H1 (cell line): ENCODE measurements at regions not wholly inside any gene's neighbourhood (a gene's known extent, or its start where the extent isn't known, plus 50 kb on each side); places are given as distances from the start of the nearest gene placed in this dataset.

ENCODE experiments used
- CTCF ChIA-PET: fragments of 300-600 bp; sonication (Branson Sonifier 250); formaldehyde crosslinking; loops from one replicate; lab custom pipeline; 2021; ENCODE audit not compliant: partially characterized antibody; lab: Charles Lee
- POLR2A ChIA-PET: fragments of 300-600 bp; sonication (Branson Sonifier 250); formaldehyde crosslinking; loops from one replicate; lab custom pipeline; 2021; ENCODE audit warnings: inconsistent platforms; ENCODE audit not compliant: partially characterized antibody; lab: Charles Lee
- DNase-seq, 2 experiments: peaks; one replicate each; pipeline versions ENCODE4 v3.0.0 to v3.0.0-alpha.2; 2010 to 2022; ENCODE audit warnings: low spot score in 2 of 2, low read depth in 1 of 2, mixed read lengths in 1 of 2
- FAIRE-seq: peaks from 2 replicates; lab custom pipeline; 2011; peaks lifted over from hg19 to GRCh38; lab: Jason Lieb, UNC
- H2AFZ ChIP-seq: 2 replicates; pipeline ENCODE4 v1.8.1; 2012; ENCODE audit warnings: low read length, inconsistent platforms
- H2AK5ac ChIP-seq: 2 replicates; pipeline ENCODE4 v1.6.1; 2013; ENCODE audit warnings: low read depth, low read length
- H2BK120ac ChIP-seq: replicated peaks from 2 replicates; pipeline ENCODE3; 2013; ENCODE audit warnings: low read depth, low read length, inconsistent platforms
- H2BK12ac ChIP-seq: 2 replicates; pipeline ENCODE4 v1.6.1; 2013; ENCODE audit warnings: low read depth, low read length
- H2BK15ac ChIP-seq: 2 replicates; pipeline ENCODE4 v1.6.1; 2013; ENCODE audit warnings: low read length
- H2BK20ac ChIP-seq: 2 replicates; pipeline ENCODE4 v1.6.1; 2013; ENCODE audit warnings: low read length
- H2BK5ac ChIP-seq: 2 replicates; pipeline ENCODE4 v1.6.1; 2013; ENCODE audit warnings: low read depth, low read length
- H3K14ac ChIP-seq: 2 replicates; pipeline ENCODE4 v1.6.1; 2013; ENCODE audit warnings: inconsistent platforms; ENCODE audit not compliant: insufficient read length
- H3K18ac ChIP-seq: 2 replicates; pipeline ENCODE4 v1.6.1; 2013; ENCODE audit warnings: low read length; ENCODE audit errors: extremely low read depth
- H3K23ac ChIP-seq: 2 replicates; pipeline ENCODE4 v1.6.1; 2013; ENCODE audit warnings: inconsistent platforms; ENCODE audit not compliant: insufficient read length
- H3K23me2 ChIP-seq: 2 replicates; pipeline ENCODE4 v1.6.1; 2013; ENCODE audit warnings: low read depth, low read length
- H3K27ac ChIP-seq: 2 replicates; pipeline ENCODE4 v1.6.1; 2011; ENCODE audit warnings: low read depth, low read length, inconsistent platforms
- H3K27me3 ChIP-seq, 4 experiments: replicated peaks in 1 of 4; 1 replicate in 1 of 4; 2 replicates in 3 of 4; pipeline versions ENCODE4 v1.6.1 to v1.8.1; 2011 to 2013; ENCODE audit warnings: low read length in 3 of 4, mild to moderate bottlenecking in 3 of 4, inconsistent platforms in 2 of 4, mixed read lengths in 2 of 4, moderate library complexity in 1 of 4; ENCODE audit not compliant: control insufficient read depth in 3 of 4, insufficient read depth in 3 of 4; ENCODE audit errors: extremely low read depth in 1 of 4
- H3K36me3 ChIP-seq, 4 experiments: 2 replicates each; pipeline versions ENCODE4 v1.6.1 to v1.8.1; 2011 to 2013; ENCODE audit warnings: mild to moderate bottlenecking in 4 of 4, low read length in 3 of 4, moderate library complexity in 2 of 4, control low read depth in 1 of 4, inconsistent platforms in 1 of 4; ENCODE audit not compliant: insufficient read depth in 4 of 4, control insufficient read depth in 2 of 4
- H3K4ac ChIP-seq: replicated peaks from 2 replicates; pipeline ENCODE3; 2013; ENCODE audit warnings: low read length, low read depth, mixed read lengths, inconsistent platforms; ENCODE audit not compliant: insufficient read length
- H3K4me1 ChIP-seq, 4 experiments: replicated peaks in 1 of 4; 1 replicate in 1 of 4; 2 replicates in 3 of 4; pipeline versions ENCODE4 v1.6.1 to v1.8.1; 2011 to 2013; ENCODE audit warnings: low read length in 3 of 4, inconsistent platforms in 2 of 4, mixed read lengths in 1 of 4; ENCODE audit not compliant: insufficient read depth in 4 of 4, control insufficient read depth in 3 of 4
- H3K4me2 ChIP-seq, 2 experiments: 2 replicates each; pipeline versions ENCODE4 v1.6.1 to v1.8.1; 2011 to 2013; ENCODE audit warnings: low read depth in 2 of 2, low read length in 2 of 2, control low read depth in 1 of 2, inconsistent platforms in 1 of 2, mild to moderate bottlenecking in 1 of 2; ENCODE audit not compliant: insufficient read depth in 1 of 2
- H3K4me3 ChIP-seq, 4 experiments: fragments of 200-600, 300-600 bp in 1 of 4; sonication (generic), shearing (Covaris generic), sonication (Bioruptor Twin) in 1 of 4; 2 replicates each; pipeline versions ENCODE4 v1.5.1 to v1.8.1; 2011 to 2016; ENCODE audit warnings: low read length in 4 of 4, low read depth in 3 of 4, control low read depth in 2 of 4, inconsistent platforms in 2 of 4, mild to moderate bottlenecking in 2 of 4, mixed read lengths in 1 of 4, moderate library complexity in 1 of 4; ENCODE audit not compliant: insufficient read depth in 2 of 4; ENCODE audit errors: extremely low read depth in 1 of 4
- H3K56ac ChIP-seq: replicated peaks from 2 replicates; pipeline ENCODE3; 2013; ENCODE audit warnings: low read depth, mild to moderate bottlenecking, mixed read lengths, low read length, inconsistent platforms; ENCODE audit not compliant: insufficient read length
- H3K79me1 ChIP-seq: 2 replicates; pipeline ENCODE4 v1.6.1; 2013; ENCODE audit warnings: low read depth, low read length, control low read depth
- H3K79me2 ChIP-seq, 2 experiments: 2 replicates each; pipeline versions ENCODE4 v1.6.1 to v1.8.1; 2012 to 2013; ENCODE audit warnings: low read length in 2 of 2, mild to moderate bottlenecking in 2 of 2, inconsistent platforms in 1 of 2; ENCODE audit not compliant: insufficient read depth in 2 of 2, control insufficient read depth in 1 of 2
- H3K9ac ChIP-seq, 4 experiments: replicated peaks in 1 of 4; 1 replicate in 1 of 4; 2 replicates in 3 of 4; pipeline versions ENCODE4 v1.6.1 to v1.8.1; 2011 to 2013; ENCODE audit warnings: low read depth in 3 of 4, low read length in 3 of 4, control low read depth in 2 of 4, mild to moderate bottlenecking in 2 of 4, moderate library complexity in 2 of 4, inconsistent platforms in 1 of 4; ENCODE audit errors: extremely low read depth in 1 of 4
- H3K9me3 ChIP-seq, 2 experiments: 2 replicates each; pipeline versions ENCODE4 v1.6.1 to v1.8.1; 2012 to 2013; ENCODE audit warnings: mild to moderate bottlenecking in 2 of 2, moderate library complexity in 2 of 2, control low read depth in 1 of 2, inconsistent platforms in 1 of 2, low read depth in 1 of 2, low read length in 1 of 2, mixed read lengths in 1 of 2; ENCODE audit not compliant: insufficient read depth in 2 of 2
- H4K20me1 ChIP-seq, 2 experiments: replicated peaks in 1 of 2; 2 replicates each; pipeline versions ENCODE3 to v1.8.1; 2011 to 2013; ENCODE audit warnings: inconsistent platforms in 2 of 2, low read length in 2 of 2, mild to moderate bottlenecking in 1 of 2; ENCODE audit not compliant: insufficient read depth in 2 of 2, control insufficient read depth in 1 of 2
- H4K5ac ChIP-seq: 2 replicates; pipeline ENCODE4 v1.6.1; 2013; ENCODE audit warnings: low read length, low read depth, mixed read lengths, inconsistent platforms; ENCODE audit not compliant: insufficient read length
- H4K8ac ChIP-seq: 2 replicates; pipeline ENCODE4 v1.8.0; 2013; ENCODE audit warnings: mild to moderate bottlenecking, moderate library complexity, low read length, inconsistent platforms; ENCODE audit not compliant: insufficient read depth; ENCODE audit errors: extremely low read depth
- H4K91ac ChIP-seq: replicated peaks from 2 replicates; pipeline ENCODE3; 2013; ENCODE audit warnings: low read length, mixed read lengths, inconsistent platforms; ENCODE audit not compliant: insufficient read length
- ATF2 ChIP-seq: IDR thresholded peaks from 2 replicates; pipeline ENCODE4 v1.6.1; 2012; ENCODE audit warnings: low read length, inconsistent platforms
- CHD2 ChIP-seq: IDR thresholded peaks from 2 replicates; pipeline ENCODE4 v1.6.1; 2012; ENCODE audit warnings: low read length, improper control_type of control experiment
- EP300 ChIP-seq, 2 experiments: IDR thresholded peaks; 1 replicate in 1 of 2; 2 replicates in 1 of 2; pipeline ENCODE4 v1.6.1; 2011 to 2012; ENCODE audit warnings: low read depth in 2 of 2, low read length in 2 of 2, mild to moderate bottlenecking in 2 of 2, borderline replicate concordance in 1 of 2, inconsistent platforms in 1 of 2, moderate library complexity in 1 of 2
- EZH2 ChIP-seq: fragments of 200-600 bp; sonication (generic); IDR thresholded peaks from 2 replicates; pipeline ENCODE4 v1.7.1; 2012; ENCODE audit warnings: low read depth, mild to moderate bottlenecking, moderate library complexity, low read length, inconsistent platforms; ENCODE audit not compliant: severe bottlenecking
- JUND ChIP-seq: IDR thresholded peaks from 2 replicates; pipeline ENCODE4 v1.6.1; 2011; ENCODE audit warnings: mild to moderate bottlenecking, improper control_type of control experiment, low read length
- POU5F1 ChIP-seq: IDR thresholded peaks from 2 replicates; pipeline ENCODE4 v1.6.1; 2011; ENCODE audit warnings: low read depth, mild to moderate bottlenecking, low read length, moderate library complexity
- SAP30 ChIP-seq: fragments of 300-600 bp; sonication (generic); IDR thresholded peaks from 2 replicates; pipeline ENCODE4 v1.7.1; 2012; ENCODE audit warnings: low read length, moderate library complexity, mild to moderate bottlenecking, inconsistent platforms; ENCODE audit not compliant: insufficient read depth, insufficient replicate concordance
- SP2 ChIP-seq: IDR thresholded peaks from 2 replicates; pipeline ENCODE4 v1.6.1; 2012; ENCODE audit warnings: mild to moderate bottlenecking, low read length, inconsistent platforms
- SRF ChIP-seq: IDR thresholded peaks from 2 replicates; pipeline ENCODE4 v1.6.1; 2011; ENCODE audit warnings: mild to moderate bottlenecking, low read depth, low read length, moderate library complexity
- SUZ12 ChIP-seq: fragments of 200-600 bp; sonication (generic); IDR thresholded peaks from 2 replicates; pipeline ENCODE4 v1.6.1; 2012; ENCODE audit warnings: mild to moderate bottlenecking, inconsistent platforms, low read length, moderate library complexity, mixed read lengths
- TEAD4 ChIP-seq: IDR thresholded peaks from 2 replicates; pipeline ENCODE4 v1.6.1; 2012; ENCODE audit warnings: low read depth, low read length, inconsistent platforms, mixed read lengths
- USF2 ChIP-seq: IDR thresholded peaks from 2 replicates; pipeline ENCODE4 v1.6.1; 2011; ENCODE audit warnings: low read length, improper control_type of control experiment
- WGBS, 2 experiments: shearing (Covaris generic) in 1 of 2; methylation state at CpG; one replicate each; pipeline versions ENCODE4 v1.1.6 to v1.1.7; 2013 to 2015; ENCODE audit warnings: low lambda C conversion rate in 2 of 2, mixed read lengths in 2 of 2, inconsistent platforms in 1 of 2, low coverage in 1 of 2, missing lambda C conversion rate in 1 of 2; ENCODE audit not compliant: insufficient replicate concordance in 2 of 2, insufficient coverage in 1 of 2, insufficient read length in 1 of 2; ENCODE audit errors: extremely low coverage in 1 of 2, missing lambda C conversion rate in 1 of 2; 5-methylcytosine and 5-hydroxymethylcytosine counted together

- no peak for FAIRE-seq
- DNase-seq, result no peak
- Histone ChIP-seq H2BK20ac (no peak overlapping the region), H3K4me1 (no peaks in the 10 kb centered on the region), H3K23me2 (no peaks in the 10 kb centered on the region), H4K5ac (no peak overlapping the region), H2AK5ac (no peak overlapping the region), H3K4me2 (no peak overlapping the region), H3K9me3 (0 out of 4 replicates have a peak, but pooled peaks cover 0 to 3% of the 10 kb centered on the region in 2 experiments), H3K4ac (no peak overlapping the region), H2AFZ (no peak overlapping the region), H3K18ac (no peak overlapping the region), H4K20me1 (no peaks in the 10 kb centered on the region), H3K27ac (no peak overlapping the region), H3K27me3 (no peaks in the 10 kb centered on the region), H2BK12ac (no peak overlapping the region), H2BK15ac (no peak overlapping the region), H2BK120ac (no peak overlapping the region), H2BK5ac (no peak overlapping the region), H3K14ac (no peak overlapping the region), H3K79me2 (no peaks in the 10 kb centered on the region), H3K4me3 (no peak overlapping the region), H3K23ac (no peak overlapping the region), H3K9ac (no peak overlapping the region), H3K36me3 (no peaks in the 10 kb centered on the region), H4K8ac (no peak overlapping the region), H3K56ac (no peak overlapping the region), H3K79me1 (no peaks in the 10 kb centered on the region), H4K91ac (no peak overlapping the region)
- ChIA-PET POLR2A (no interaction called here), CTCF (interaction anchor here (0.6 kb wide), 1 partner anchor 984 kb away, joined by 3 read pairs; no protein-coding TSS in a partner anchor)
- 89% methylated on average over 1 of the region's 1 CpG; no CpG with 5 or more reads in 1 of the 2 experiments for WGBS, 2 experiments
- TF ChIP-seq EZH2, result no peak
- TF ChIP-seq USF2, result no peak
- TF ChIP-seq SRF, result no peak
- TF ChIP-seq POU5F1, result no peak
- no peak for TF ChIP-seq EP300 (IDR thresholded peaks at IDR 0.05; ENCODE audit: borderline replicate concordance in 1 of 2, low read depth in 2 of 2, low read length in 2 of 2)
- no peak for TF ChIP-seq SP2
- no peak for TF ChIP-seq SAP30
- no peak for TF ChIP-seq SUZ12
- no peak for TF ChIP-seq TEAD4
- TF ChIP-seq CHD2, result no peak
- no peak for TF ChIP-seq JUND
- TF ChIP-seq ATF2, result no peak
These were observed 1226.6 kb downstream of the PCDH9 start for GRCh38 chr13:66003558-66003957.
